GM21717 (cell line): ENCODE measurements at regions not wholly inside any gene's neighbourhood (a gene's known extent, or its start where the extent isn't known, plus 50 kb on each side); places are given as distances from the start of the nearest gene placed in this dataset.

Experiments used
- ATAC-seq: cut with Tn5 transposase; IDR thresholded peaks from one replicate; pipeline ENCODE4 v1.9.1; 2021; ENCODE audit warnings: mild to moderate bottlenecking, moderate library complexity; ENCODE audit not compliant: unreplicated experiment

GRCh38 chr17:77728871-77729270, 229.6 kb upstream of the TNRC6C start:
- no peak for ATAC-seq

- no peak for ATAC-seq
Measured at GRCh38 chr17:77729587-77729986, 228.9 kb upstream of the TNRC6C start.

GRCh38 chr17:77730376-77730775, 228.1 kb upstream of the TNRC6C start:
- no peak for ATAC-seq

- ATAC-seq: no peak
Measured at GRCh38 chr17:77733576-77734296, 224.8 kb upstream of the TNRC6C start.

- ATAC-seq: no peak
Measured at GRCh38 chr17:77734371-77735080, 224.0 kb upstream of the TNRC6C start.

GRCh38 chr17:77735081-77735565, 223.4 kb upstream of the TNRC6C start:
- ATAC-seq: no peak

GRCh38 chr17:77735566-77736198, 222.8 kb upstream of the TNRC6C start:
- ATAC-seq: no peak

GRCh38 chr17:77736199-77736585, 222.3 kb upstream of the TNRC6C start:
- ATAC-seq: no peak

GRCh38 chr17:77736721-77737120, 221.8 kb upstream of the TNRC6C start:
- no peak for ATAC-seq

GRCh38 chr17:77737442-77738265, 220.8 kb upstream of the TNRC6C start:
- no peak for ATAC-seq

GRCh38 chr17:77738751-77739531, 219.6 kb upstream of the TNRC6C start:
- no peak for ATAC-seq

- no peak for ATAC-seq
Measured at GRCh38 chr17:77740481-77740880, 218.0 kb upstream of the TNRC6C start.

GRCh38 chr17:77741109-77741508, 217.4 kb upstream of the TNRC6C start:
- ATAC-seq: no peak

GRCh38 chr17:77742579-77742978, 215.9 kb upstream of the TNRC6C start:
- ATAC-seq: no peak

- ATAC-seq: no peak
Measured at GRCh38 chr17:77744066-77744988, 214.2 kb upstream of the TNRC6C start.

- no peak for ATAC-seq
Measured at GRCh38 chr17:77745702-77746101, 212.8 kb upstream of the TNRC6C start.

- ATAC-seq: no peak
Measured at GRCh38 chr17:77746393-77746792, 212.1 kb upstream of the TNRC6C start.

- no peak for ATAC-seq
Measured at GRCh38 chr17:77746896-77747554, 211.5 kb upstream of the TNRC6C start.

GRCh38 chr17:77748436-77748835, 210.1 kb upstream of the TNRC6C start:
- no peak for ATAC-seq
